Neuronal stem cell (in vitro differentiated cells): ENCODE measurements at regions not wholly inside any gene's neighbourhood (a gene's known extent, or its start where the extent isn't known, plus 50 kb on each side); places are given as distances from the start of the nearest gene placed in this dataset.

Experiments used
- DNase-seq: peaks from one replicate; pipeline ENCODE4 v3.0.0-alpha.2; 2013; ENCODE audit warnings: low spot score
- H2AFZ ChIP-seq: one replicate; pipeline ENCODE4 v1.6.1; 2013; ENCODE audit warnings: mild to moderate bottlenecking, low read length, inconsistent platforms
- H2AK5ac ChIP-seq: 2 replicates; pipeline ENCODE4 v1.6.1; 2013; ENCODE audit warnings: low read depth, mild to moderate bottlenecking, inconsistent platforms, low read length, moderate library complexity, mixed read lengths
- H2BK120ac ChIP-seq: 2 replicates; pipeline ENCODE4 v1.6.1; 2013; ENCODE audit warnings: low read depth, mild to moderate bottlenecking, inconsistent platforms, low read length, moderate library complexity, mixed read lengths
- H2BK12ac ChIP-seq: one replicate; pipeline ENCODE4 v1.6.1; 2013; ENCODE audit warnings: low read length, inconsistent platforms
- H2BK15ac ChIP-seq: 2 replicates; pipeline ENCODE4 v1.6.1; 2013; ENCODE audit warnings: mild to moderate bottlenecking, low read length, inconsistent platforms, mixed read lengths
- H2BK5ac ChIP-seq: one replicate; pipeline ENCODE4 v1.6.1; 2013; ENCODE audit warnings: inconsistent platforms, mild to moderate bottlenecking, low read length, moderate library complexity
- H3K14ac ChIP-seq: one replicate; pipeline ENCODE4 v1.6.1; 2013; ENCODE audit warnings: low read length, inconsistent platforms
- H3K18ac ChIP-seq: 2 replicates; pipeline ENCODE4 v1.6.1; 2013; ENCODE audit warnings: low read length, inconsistent platforms
- H3K23ac ChIP-seq: 2 replicates; pipeline ENCODE4 v1.6.1; 2013; ENCODE audit warnings: low read depth, mild to moderate bottlenecking, mixed read lengths, low read length, inconsistent platforms; ENCODE audit not compliant: poor library complexity
- H3K27ac ChIP-seq: replicated peaks from 3 replicates; pipeline ENCODE4 v1.5.1; 2013; ENCODE audit warnings: low read length, inconsistent platforms
- H3K27me3 ChIP-seq, 3 experiments: 2 replicates each; pipeline ENCODE4 v1.6.1; 2013; ENCODE audit warnings: low read length in 3 of 3, mild to moderate bottlenecking in 2 of 3, inconsistent platforms in 1 of 3, low read depth in 1 of 3, mixed read lengths in 1 of 3, moderate library complexity in 1 of 3; ENCODE audit not compliant: control insufficient read depth in 3 of 3, insufficient read depth in 3 of 3
- H3K36me3 ChIP-seq, 2 donors: replicated peaks in 1 of 2; 2 replicates each; pipeline ENCODE4 v1.6.1; 2013; ENCODE audit warnings: low read length in 2 of 2; ENCODE audit not compliant: control insufficient read depth in 2 of 2, insufficient read depth in 2 of 2
- H3K4ac ChIP-seq: 2 replicates; pipeline ENCODE4 v1.6.1; 2013; ENCODE audit warnings: inconsistent platforms, mild to moderate bottlenecking, low read length, moderate library complexity
- H3K4me1 ChIP-seq, 2 donors: 1 replicate in 1 of 2; 2 replicates in 1 of 2; pipeline ENCODE4 v1.6.1; 2013; ENCODE audit warnings: low read length in 2 of 2, low read depth in 1 of 2; ENCODE audit not compliant: control insufficient read depth in 2 of 2, insufficient read depth in 1 of 2
- H3K4me2 ChIP-seq: one replicate; pipeline ENCODE4 v1.6.1; 2013; ENCODE audit warnings: mild to moderate bottlenecking, low read length, inconsistent platforms; ENCODE audit not compliant: insufficient read depth, poor library complexity, severe bottlenecking
- H3K4me3 ChIP-seq, 2 donors: 2 replicates each; pipeline ENCODE4 v1.5.1; 2013; ENCODE audit warnings: low read length in 2 of 2, mild to moderate bottlenecking in 2 of 2, inconsistent platforms in 1 of 2, moderate library complexity in 1 of 2
- H3K79me1 ChIP-seq: one replicate; pipeline ENCODE4 v1.6.1; 2013; ENCODE audit warnings: low read depth, mild to moderate bottlenecking, inconsistent platforms, low read length, moderate library complexity
- H3K9ac ChIP-seq: one replicate; pipeline ENCODE4 v1.6.1; 2013; ENCODE audit warnings: mild to moderate bottlenecking, low read depth, low read length, inconsistent platforms; ENCODE audit not compliant: poor library complexity
- H3K9me3 ChIP-seq, 2 donors: replicated peaks in 1 of 2; 2 replicates each; pipeline versions ENCODE3 to v1.6.1; 2013; ENCODE audit warnings: low read length in 2 of 2, mild to moderate bottlenecking in 2 of 2, inconsistent platforms in 1 of 2, low read depth in 1 of 2, mixed read lengths in 1 of 2, moderate library complexity in 1 of 2; ENCODE audit not compliant: control insufficient read depth in 2 of 2, insufficient read depth in 1 of 2
- H4K8ac ChIP-seq: one replicate; pipeline ENCODE4 v1.6.1; 2013; ENCODE audit warnings: low read depth, mild to moderate bottlenecking, inconsistent platforms, low read length, moderate library complexity
- H4K91ac ChIP-seq: one replicate; pipeline ENCODE4 v1.6.1; 2013; ENCODE audit warnings: low read length, low read depth, mild to moderate bottlenecking, inconsistent platforms; ENCODE audit not compliant: poor library complexity
- WGBS, 2 donors: extraction: QIAGEN DNeasy Blood & Tissue Kit; methylation state at CpG; one replicate each; pipeline ENCODE4 v1.1.7; 2013; ENCODE audit warnings: missing lambda C conversion rate in 2 of 2, mixed read lengths in 1 of 2; ENCODE audit not compliant: insufficient read length in 2 of 2, insufficient replicate concordance in 1 of 2; ENCODE audit errors: extremely low coverage in 2 of 2; 5-methylcytosine and 5-hydroxymethylcytosine counted together

- no peak for DNase-seq
- H3K9ac ChIP-seq: no peak overlapping the region
- H2AK5ac ChIP-seq: no peak overlapping the region
- H3K36me3 ChIP-seq: no peaks in the 10 kb centered on the region
- no peak overlapping the region for H3K18ac ChIP-seq
- H4K91ac ChIP-seq: no peak overlapping the region
- H3K14ac ChIP-seq: no peak overlapping the region
- H3K4me2 ChIP-seq: no peak overlapping the region
- H3K4me1 ChIP-seq: no peaks in the 10 kb centered on the region
- no peak overlapping the region for H3K4ac ChIP-seq
- no peak overlapping the region for H3K23ac ChIP-seq
- no peaks in the 10 kb centered on the region for H3K79me1 ChIP-seq
- H2AFZ ChIP-seq: no peak overlapping the region
- no peak overlapping the region for H2BK5ac ChIP-seq
- H2BK12ac ChIP-seq: no peak overlapping the region
- no peak overlapping the region for H3K4me3 ChIP-seq
- H2BK120ac ChIP-seq: no peak overlapping the region
- no CpG with 5 or more reads among the region's 4 CpGs for WGBS, 2 donors
- no peaks in the 10 kb centered on the region for H3K27me3 ChIP-seq
- H4K8ac ChIP-seq: no peak overlapping the region
- peaks cover 0 to 3% of the 10 kb centered on the region in 2 donors for H3K9me3 ChIP-seq
- H2BK15ac ChIP-seq: no peak overlapping the region
- H3K27ac ChIP-seq: no peak overlapping the region
Observed at GRCh38 chr1:238451781-238452310, 561.1 kb upstream of the ZP4 start.

DNA sequence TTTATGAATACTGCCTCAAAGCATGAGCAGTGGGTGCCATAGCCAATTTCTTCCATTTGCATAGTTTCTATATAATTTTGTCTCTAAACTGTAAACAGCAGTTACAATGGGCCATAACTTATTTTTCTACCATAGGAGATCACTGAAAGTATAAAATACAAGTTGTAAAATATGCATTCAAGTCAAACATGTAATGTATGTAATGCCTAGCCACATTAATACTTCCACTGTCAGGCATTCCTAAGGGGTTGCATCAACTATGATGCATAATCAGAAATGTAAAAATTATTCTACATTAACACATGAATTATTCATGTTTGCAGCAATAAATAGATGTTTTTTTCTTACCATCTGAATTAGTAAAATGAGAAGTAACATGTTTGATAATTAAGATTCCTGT, 560.3 kb upstream of the ZP4 start:
- Histone ChIP-seq H4K8ac (no peak overlapping the region), H2BK120ac (no peak overlapping the region), H3K4me2 (no peak overlapping the region), H2AK5ac (no peak overlapping the region), H3K4me3 (no peak overlapping the region), H3K4me1 (no peaks in the 10 kb centered on the region), H3K23ac (no peak overlapping the region), H2BK15ac (no peak overlapping the region), H4K91ac (no peak overlapping the region), H3K27me3 (no peaks in the 10 kb centered on the region), H3K9me3 (peaks cover 0 to 3% of the 10 kb centered on the region in 2 donors), H2AFZ (no peak overlapping the region), H3K36me3 (no peaks in the 10 kb centered on the region), H2BK5ac (no peak overlapping the region), H3K18ac (no peak overlapping the region), H3K79me1 (no peaks in the 10 kb centered on the region), H2BK12ac (no peak overlapping the region), H3K9ac (no peak overlapping the region), H3K27ac (no peak overlapping the region), H3K14ac (no peak overlapping the region), H3K4ac (no peak overlapping the region)
- no peak for DNase-seq

DNA sequence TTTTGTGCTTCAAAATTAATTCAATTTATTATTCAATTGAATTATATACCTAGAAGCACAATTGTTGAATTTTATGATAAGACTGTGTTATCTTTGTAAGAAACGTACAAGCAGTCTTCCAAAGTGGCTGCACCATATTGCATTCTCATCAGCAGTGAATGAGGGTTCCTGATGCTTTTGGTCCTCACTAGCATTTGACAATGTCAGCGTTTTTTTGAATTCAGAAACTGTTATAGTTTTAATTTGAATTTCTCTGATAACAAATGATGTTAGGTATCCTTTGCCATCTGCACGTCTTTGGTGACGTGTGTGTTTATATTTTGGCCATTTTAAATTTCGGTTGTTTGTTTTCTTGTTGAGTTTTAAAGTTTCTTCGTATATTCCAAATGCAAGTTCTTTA, 553.0 kb upstream of the ZP4 start:
- DNase-seq: no peak
- Histone ChIP-seq H3K4me1 (no peaks in the 10 kb centered on the region), H3K27ac (no peak overlapping the region), H3K4ac (no peak overlapping the region), H2BK12ac (no peak overlapping the region), H4K91ac (no peak overlapping the region), H3K9ac (no peak overlapping the region), H2AFZ (no peak overlapping the region), H3K27me3 (no peaks in the 10 kb centered on the region), H3K23ac (no peak overlapping the region), H3K14ac (no peak overlapping the region), H2AK5ac (no peak overlapping the region), H4K8ac (no peak overlapping the region), H3K4me3 (no peak overlapping the region), H3K4me2 (no peak overlapping the region), H3K18ac (no peak overlapping the region), H3K79me1 (no peaks in the 10 kb centered on the region), H2BK15ac (no peak overlapping the region), H2BK5ac (no peak overlapping the region), H2BK120ac (no peak overlapping the region), H3K9me3 (peaks cover 0 to 5% of the 10 kb centered on the region in 2 donors), H3K36me3 (no peaks in the 10 kb centered on the region)
- no CpG with 5 or more reads among the region's 6 CpGs for WGBS, 2 donors

DNA sequence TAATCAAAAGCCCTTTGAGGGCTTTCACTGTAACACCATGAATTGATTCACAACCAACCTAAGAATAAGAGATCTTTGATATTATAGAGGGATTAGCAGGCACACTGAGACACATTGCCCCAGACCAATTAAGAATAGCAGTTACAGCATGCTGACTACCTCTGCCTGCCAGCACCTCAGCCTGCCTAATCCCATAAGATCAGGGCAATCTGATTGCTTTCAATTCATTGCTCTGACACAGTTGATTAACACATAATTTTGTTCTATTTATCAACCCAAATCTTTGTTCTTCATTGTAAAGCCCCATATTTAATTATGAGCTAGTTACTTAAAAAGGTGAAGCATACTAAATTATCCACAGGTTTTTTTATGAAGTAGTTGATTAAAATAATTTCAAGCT, 548.8 kb upstream of the ZP4 start:
- Histone ChIP-seq H3K18ac (no peak overlapping the region), H3K4me2 (no peak overlapping the region), H3K4ac (no peak overlapping the region), H3K4me1 (no peaks in the 10 kb centered on the region), H3K36me3 (no peaks in the 10 kb centered on the region), H3K9ac (no peak overlapping the region), H3K9me3 (no peaks in the 10 kb centered on the region), H3K14ac (no peak overlapping the region), H2AK5ac (no peak overlapping the region), H4K8ac (no peak overlapping the region), H3K27me3 (no peaks in the 10 kb centered on the region), H2BK5ac (no peak overlapping the region), H2BK12ac (no peak overlapping the region), H3K27ac (no peak overlapping the region), H2AFZ (no peak overlapping the region), H3K23ac (no peak overlapping the region), H3K4me3 (no peak overlapping the region), H2BK120ac (no peak overlapping the region), H2BK15ac (no peak overlapping the region), H4K91ac (no peak overlapping the region), H3K79me1 (no peaks in the 10 kb centered on the region)
- peak; percentile 8 for DNase-seq
